GM18511 (cell line): ENCODE measurements at regions not wholly inside any gene's neighbourhood (a gene's known extent, or its start where the extent isn't known, plus 50 kb on each side); places are given as distances from the start of the nearest gene placed in this dataset.
A peak's percentile ranks its signal among the peaks of the same experiment; 100 is the strongest.

ENCODE experiments used
- ATAC-seq: cut with Tn5 transposase; IDR thresholded peaks from one replicate; pipeline ENCODE4 v1.9.1; 2021; ENCODE audit warnings: mild to moderate bottlenecking, moderate library complexity; ENCODE audit not compliant: unreplicated experiment

- no peak for ATAC-seq
Observed at GRCh38 chr13:105207572-105208293, 1327.7 kb downstream of the EFNB2 start.

GRCh38 chr13:105202354-105202753 lies 1333.1 kb downstream of the EFNB2 start:
- no peak for ATAC-seq

- no peak for ATAC-seq
Observed at GRCh38 chr13:105201351-105201750, 1334.1 kb downstream of the EFNB2 start.

GRCh38 chr13:105200181-105200580 lies 1335.3 kb downstream of the EFNB2 start:
- no peak for ATAC-seq

- no peak for ATAC-seq
Observed at GRCh38 chr13:105196052-105196451, 1339.4 kb downstream of the EFNB2 start.

- no peak for ATAC-seq
Observed at GRCh38 chr13:105193026-105193425, 1342.4 kb downstream of the EFNB2 start.

- ATAC-seq, result no peak
Observed at GRCh38 chr13:105184201-105184600, 1351.3 kb downstream of the EFNB2 start.

GRCh38 chr13:105177265-105177900 lies 1358.1 kb downstream of the EFNB2 start:
- ATAC-seq, result no peak

- no peak for ATAC-seq
Observed at GRCh38 chr13:105170438-105170837, 1365.0 kb downstream of the EFNB2 start.

- no peak for ATAC-seq
Observed at GRCh38 chr13:105168295-105168694, 1367.2 kb downstream of the EFNB2 start.

- ATAC-seq, result no peak
Observed at GRCh38 chr13:105167385-105167784, 1368.1 kb downstream of the EFNB2 start.

- peak; percentile 82 for ATAC-seq
Observed at GRCh38 chr13:105165449-105166125, 1369.9 kb downstream of the EFNB2 start.

GRCh38 chr13:105159841-105160240 lies 1375.6 kb downstream of the EFNB2 start:
- no peak for ATAC-seq

- ATAC-seq, result no peak
Observed at GRCh38 chr13:105153611-105154010, 1381.9 kb downstream of the EFNB2 start.

- no peak for ATAC-seq
Observed at GRCh38 chr13:105151639-105152038, 1383.8 kb downstream of the EFNB2 start.

GRCh38 chr13:105147461-105147860 lies 1388.0 kb downstream of the EFNB2 start:
- no peak for ATAC-seq

GRCh38 chr13:105144936-105145335 lies 1390.5 kb downstream of the EFNB2 start:
- ATAC-seq, result no peak

- ATAC-seq, result no peak
Observed at GRCh38 chr13:105144020-105144419, 1391.4 kb downstream of the EFNB2 start.

- no peak for ATAC-seq
Observed at GRCh38 chr13:105142556-105142955, 1392.9 kb downstream of the EFNB2 start.

GRCh38 chr13:105139380-105140285 lies 1395.8 kb downstream of the EFNB2 start:
- ATAC-seq, result peak; percentile 94

- ATAC-seq, result peak; percentile 17
Observed at GRCh38 chr13:105139048-105139379, 1396.4 kb downstream of the EFNB2 start.
